ENCODE measurements at regions not wholly inside any gene's neighbourhood (a gene's known extent, or its start where the extent isn't known, plus 50 kb on each side); places are given as distances from the start of the nearest gene placed in this dataset.

DNA sequence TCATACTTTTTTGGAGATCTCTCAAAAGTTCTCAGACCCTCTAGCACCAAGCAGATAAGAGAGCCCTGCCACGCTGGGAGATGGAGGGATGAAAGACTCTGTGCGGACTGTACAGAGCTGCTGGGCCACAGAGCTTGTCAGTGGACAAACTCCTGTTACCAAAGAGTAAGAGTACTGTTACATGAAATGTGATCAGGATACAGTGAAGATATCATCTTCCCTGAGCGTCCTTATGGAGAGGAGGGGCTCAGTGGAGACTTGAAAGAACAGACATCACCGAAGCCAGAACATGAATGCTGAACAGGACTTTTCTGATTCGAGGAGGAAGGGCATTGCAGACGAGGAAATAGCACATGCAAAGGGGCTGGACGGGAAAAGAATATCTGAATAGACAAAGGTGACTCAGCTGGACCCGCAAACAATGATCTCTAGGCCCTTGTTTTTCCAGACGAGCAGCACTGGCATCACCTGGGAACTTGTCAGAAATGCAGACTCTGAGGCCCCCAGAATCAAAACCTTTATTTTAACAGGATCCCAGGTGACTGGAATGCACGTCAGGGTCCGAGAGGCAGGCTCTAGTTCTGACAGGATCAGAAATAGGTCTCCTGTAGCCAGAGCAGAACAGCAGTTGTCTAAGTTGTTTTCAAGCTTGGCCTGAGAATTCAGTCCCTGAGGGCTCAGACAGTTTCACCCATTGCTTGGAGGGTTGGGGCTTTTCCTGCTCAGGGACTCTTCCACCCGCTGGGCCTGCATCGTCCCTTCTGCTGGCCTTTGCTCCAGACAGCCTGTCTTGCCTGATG lies 277.9 kb downstream of the RPLP1 start:
- TF ChIP-seq, protein P1, sequence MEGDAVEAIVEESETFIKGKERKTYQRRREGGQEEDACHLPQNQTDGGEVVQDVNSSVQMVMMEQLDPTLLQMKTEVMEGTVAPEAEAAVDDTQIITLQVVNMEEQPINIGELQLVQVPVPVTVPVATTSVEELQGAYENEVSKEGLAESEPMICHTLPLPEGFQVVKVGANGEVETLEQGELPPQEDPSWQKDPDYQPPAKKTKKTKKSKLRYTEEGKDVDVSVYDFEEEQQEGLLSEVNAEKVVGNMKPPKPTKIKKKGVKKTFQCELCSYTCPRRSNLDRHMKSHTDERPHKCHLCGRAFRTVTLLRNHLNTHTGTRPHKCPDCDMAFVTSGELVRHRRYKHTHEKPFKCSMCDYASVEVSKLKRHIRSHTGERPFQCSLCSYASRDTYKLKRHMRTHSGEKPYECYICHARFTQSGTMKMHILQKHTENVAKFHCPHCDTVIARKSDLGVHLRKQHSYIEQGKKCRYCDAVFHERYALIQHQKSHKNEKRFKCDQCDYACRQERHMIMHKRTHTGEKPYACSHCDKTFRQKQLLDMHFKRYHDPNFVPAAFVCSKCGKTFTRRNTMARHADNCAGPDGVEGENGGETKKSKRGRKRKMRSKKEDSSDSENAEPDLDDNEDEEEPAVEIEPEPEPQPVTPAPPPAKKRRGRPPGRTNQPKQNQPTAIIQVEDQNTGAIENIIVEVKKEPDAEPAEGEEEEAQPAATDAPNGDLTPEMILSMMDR (IDR thresholded peaks at IDR 0.05): no peak
- no peak for TF ChIP-seq POLR2A (IDR thresholded peaks at IDR 0.05)
